ENCODE measurements at regions not wholly inside any gene's neighbourhood (a gene's known extent, or its start where the extent isn't known, plus 50 kb on each side); places are given as distances from the start of the nearest gene placed in this dataset.

DNA sequence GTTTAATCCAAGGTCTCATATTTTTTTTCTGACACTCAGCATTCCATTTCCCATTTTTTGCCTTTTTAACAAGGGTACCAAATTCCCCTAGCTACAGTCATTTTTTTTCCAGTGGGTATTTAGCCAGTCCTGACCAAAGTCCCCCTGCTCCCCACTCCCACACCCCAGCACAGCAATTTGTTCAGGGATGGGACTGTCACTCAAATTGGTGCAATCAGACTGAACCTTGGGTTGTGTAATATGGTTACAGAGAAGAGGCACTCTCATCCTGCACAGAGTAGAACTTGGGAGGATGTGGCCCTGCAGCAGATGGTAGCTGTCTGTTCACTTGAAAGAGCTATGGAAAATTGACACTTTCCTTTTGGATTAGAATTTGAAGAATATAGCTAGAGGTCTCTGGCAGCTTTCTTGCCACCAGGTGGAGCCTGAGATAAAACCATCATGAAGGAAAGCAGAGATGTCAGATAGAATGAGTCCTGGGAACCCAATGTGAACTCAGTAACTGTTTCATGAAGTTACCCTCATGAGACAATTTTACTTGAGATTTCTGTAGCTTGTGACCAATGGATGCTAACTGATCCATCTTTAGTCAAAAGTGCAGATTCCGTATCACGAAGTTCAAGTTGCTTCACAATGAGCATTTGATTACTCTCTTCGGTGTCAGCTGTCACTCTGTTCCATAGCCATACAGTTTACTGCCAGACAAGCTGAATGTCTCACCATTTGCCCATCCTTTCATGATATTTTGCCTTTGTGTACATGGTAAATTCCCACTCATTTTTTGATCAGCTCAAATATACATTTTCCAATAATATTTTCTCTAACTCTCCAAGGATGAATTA is 394.0 kb upstream of the SYT1 start:
- DNase-seq: no peak
- Mint-ChIP-seq H3K9me3 (no peaks in the 10 kb centered on the region), H3K27me3 (no peaks in the 10 kb centered on the region), H3K4me3 (no peak overlapping the region), H3K27ac (no peak overlapping the region), H3K4me1 (no peaks in the 10 kb centered on the region), H3K36me3 (no peaks in the 10 kb centered on the region)

- no peak for DNase-seq
- Mint-ChIP-seq H3K9me3 (no peaks in the 10 kb centered on the region), H3K27ac (no peak overlapping the region), H3K27me3 (peaks cover 3% of the 10 kb centered on the region), H3K36me3 (no peaks in the 10 kb centered on the region), H3K4me1 (no peaks in the 10 kb centered on the region), H3K4me3 (no peak overlapping the region)
These were observed 391.4 kb upstream of the SYT1 start for GRCh38 chr12:78473136-78473535.

- Mint-ChIP-seq H3K36me3 (no peaks in the 10 kb centered on the region), H3K27me3 (peaks cover 3% of the 10 kb centered on the region), H3K9me3 (no peaks in the 10 kb centered on the region), H3K4me3 (no peak overlapping the region), H3K4me1 (no peaks in the 10 kb centered on the region), H3K27ac (no peak overlapping the region)
- no peak for DNase-seq
These were observed 391.0 kb upstream of the SYT1 start for GRCh38 chr12:78473561-78473960.

DNA sequence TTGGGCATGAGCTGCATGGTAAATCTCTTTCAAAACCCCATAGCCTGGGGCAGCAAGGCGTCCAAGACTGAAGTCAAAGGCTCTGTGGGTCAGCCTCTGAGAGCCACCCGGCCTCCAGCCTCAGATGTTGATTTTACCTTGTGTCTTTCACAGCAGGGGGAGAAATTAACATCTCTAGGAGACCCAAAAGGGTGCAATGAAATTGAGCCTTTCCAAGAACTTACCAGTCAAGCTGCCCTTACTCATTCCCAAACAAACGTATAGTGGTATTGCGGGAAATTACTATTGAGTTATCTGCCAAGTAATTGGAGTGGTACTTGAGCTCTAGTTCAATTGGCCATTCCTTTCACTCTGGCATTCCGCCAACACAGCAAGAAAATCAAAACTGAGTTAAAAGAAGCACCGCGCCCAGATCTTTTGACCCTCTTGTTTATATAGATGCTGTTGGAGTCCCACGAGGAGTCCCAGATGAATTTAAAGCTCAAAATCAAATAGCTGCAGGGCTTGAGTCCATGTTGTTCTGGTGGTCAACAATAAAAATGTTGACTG is 380.7 kb upstream of the SYT1 start:
- Mint-ChIP-seq H3K36me3 (no peaks in the 10 kb centered on the region), H3K4me1 (no peaks in the 10 kb centered on the region), H3K4me3 (no peak overlapping the region), H3K27ac (no peak overlapping the region), H3K27me3 (no peaks in the 10 kb centered on the region), H3K9me3 (peaks cover 6% of the 10 kb centered on the region)
- no peak for DNase-seq

DNA sequence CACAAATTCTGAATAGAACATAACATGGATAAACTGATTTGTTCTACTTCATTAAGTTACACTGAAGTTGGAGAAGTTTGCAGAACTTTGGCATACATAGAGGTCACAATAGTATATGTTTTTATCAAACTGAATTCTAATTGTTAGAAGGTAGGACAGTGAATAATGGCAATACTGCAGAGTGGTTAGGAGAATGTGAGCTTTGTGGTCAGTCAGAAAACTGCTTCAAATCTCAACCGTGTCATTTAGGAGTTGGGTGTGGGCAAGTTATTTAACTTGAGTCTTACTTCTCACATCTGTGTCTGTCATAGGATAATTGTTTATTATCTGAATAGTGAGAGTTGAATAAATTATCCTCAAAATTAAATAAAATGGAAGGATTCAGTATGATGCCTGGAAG is 374.6 kb upstream of the SYT1 start:
- Mint-ChIP-seq H3K4me3 (no peak overlapping the region), H3K27ac (no peak overlapping the region), H3K36me3 (no peaks in the 10 kb centered on the region), H3K9me3 (peaks cover 7% of the 10 kb centered on the region), H3K4me1 (no peaks in the 10 kb centered on the region), H3K27me3 (no peaks in the 10 kb centered on the region)
- no peak for DNase-seq

- DNase-seq: no peak
- H3K4me3 Mint-ChIP-seq: no peak overlapping the region
- H3K27ac Mint-ChIP-seq: no peak overlapping the region
- no peaks in the 10 kb centered on the region for H3K36me3 Mint-ChIP-seq
- H3K4me1 Mint-ChIP-seq: no peaks in the 10 kb centered on the region
- no peaks in the 10 kb centered on the region for H3K27me3 Mint-ChIP-seq
- H3K9me3 Mint-ChIP-seq: peaks cover 7% of the 10 kb centered on the region
These were observed 373.7 kb upstream of the SYT1 start for GRCh38 chr12:78490861-78491260.

DNA sequence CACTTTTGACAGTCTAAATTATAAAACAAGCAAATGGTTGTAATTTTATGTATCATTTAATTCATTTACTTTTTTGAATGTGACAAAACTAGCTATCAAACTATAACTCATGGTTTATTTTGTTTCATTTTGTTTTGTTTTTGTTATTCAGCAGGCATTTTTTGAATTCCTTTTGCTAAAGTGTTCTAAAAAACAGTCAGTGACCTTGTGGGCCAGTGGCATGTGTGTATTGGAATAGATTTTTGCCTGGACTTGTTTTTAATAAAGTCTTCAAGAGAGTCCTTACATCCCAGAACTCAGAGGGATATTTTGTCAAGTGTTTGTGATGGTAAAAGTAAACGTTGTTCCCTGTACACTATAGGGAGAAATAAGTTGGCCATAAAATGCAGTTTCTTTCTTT is 369.7 kb upstream of the SYT1 start:
- DNase-seq: no peak
- Mint-ChIP-seq H3K36me3 (no peaks in the 10 kb centered on the region), H3K9me3 (peaks cover 7% of the 10 kb centered on the region), H3K4me1 (no peaks in the 10 kb centered on the region), H3K4me3 (no peak overlapping the region), H3K27me3 (no peaks in the 10 kb centered on the region), H3K27ac (no peak overlapping the region)

DNA sequence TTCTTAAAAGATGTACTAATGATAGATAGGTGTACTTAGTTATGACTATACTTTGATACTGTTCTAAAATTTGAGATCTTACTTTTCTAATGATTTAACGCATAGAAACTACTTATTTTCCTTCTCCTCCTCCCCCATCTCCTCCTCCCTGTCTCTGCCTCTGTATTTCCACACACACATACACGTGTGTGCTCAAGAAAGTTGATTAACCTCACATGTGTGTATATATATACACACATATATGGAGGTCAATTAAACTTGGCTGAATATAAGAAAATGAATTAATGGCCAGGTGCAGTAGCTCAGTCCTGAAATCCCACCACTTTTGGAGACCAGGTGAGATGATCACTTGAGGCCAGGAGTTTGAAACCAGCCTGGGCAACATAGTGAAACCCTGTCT is 362.7 kb upstream of the SYT1 start:
- no peaks in the 10 kb centered on the region for H3K36me3 Mint-ChIP-seq
- H3K27ac Mint-ChIP-seq: no peak overlapping the region
- peaks cover 4% of the 10 kb centered on the region for H3K9me3 Mint-ChIP-seq
- H3K4me3 Mint-ChIP-seq: no peak overlapping the region
- no peaks in the 10 kb centered on the region for H3K27me3 Mint-ChIP-seq
- no peak for DNase-seq
- H3K4me1 Mint-ChIP-seq: no peaks in the 10 kb centered on the region

GRCh38 chr12:78519422-78519821 is 345.2 kb upstream of the SYT1 start:
- no peak overlapping the region for H3K27ac Mint-ChIP-seq
- no peaks in the 10 kb centered on the region for H3K36me3 Mint-ChIP-seq
- H3K27me3 Mint-ChIP-seq: no peaks in the 10 kb centered on the region
- no peaks in the 10 kb centered on the region for H3K4me1 Mint-ChIP-seq
- no peak for DNase-seq
- H3K9me3 Mint-ChIP-seq: peaks cover 3% of the 10 kb centered on the region
- H3K4me3 Mint-ChIP-seq: no peak overlapping the region

DNA sequence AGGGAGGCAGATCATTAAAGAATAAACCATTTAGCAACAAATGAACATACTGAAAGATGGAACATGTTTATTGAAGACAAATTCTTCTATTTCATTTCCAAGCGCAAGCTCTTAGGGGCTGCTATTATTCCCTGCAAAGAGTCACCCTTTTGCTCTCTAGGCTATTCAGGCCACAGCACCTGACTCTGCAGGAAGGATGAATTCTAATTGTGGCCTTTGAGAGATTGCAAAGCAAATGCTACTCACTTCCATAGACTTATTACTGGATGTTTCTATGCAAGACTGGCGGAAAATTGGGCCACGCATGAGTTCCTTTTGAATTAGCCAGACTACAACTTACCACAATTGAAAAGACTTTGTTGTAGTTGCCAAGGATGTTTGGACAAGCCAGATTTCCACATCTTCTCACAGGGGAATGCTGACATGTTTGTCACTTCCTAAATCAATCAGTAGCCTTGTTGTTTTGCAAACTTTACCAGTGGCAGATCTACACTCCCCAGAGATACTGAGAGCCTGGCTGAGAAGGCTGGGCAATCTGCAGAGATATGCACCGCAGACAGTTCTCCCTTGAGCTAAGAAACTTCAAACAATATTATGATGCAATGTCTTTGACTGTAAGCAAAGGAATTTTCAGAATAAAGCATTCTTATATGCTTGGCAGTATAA is 334.3 kb upstream of the SYT1 start:
- H3K9me3 Mint-ChIP-seq: no peaks in the 10 kb centered on the region
- no peak overlapping the region for H3K4me3 Mint-ChIP-seq
- no peaks in the 10 kb centered on the region for H3K27me3 Mint-ChIP-seq
- no peak for DNase-seq
- H3K27ac Mint-ChIP-seq: no peak overlapping the region
- H3K4me1 Mint-ChIP-seq: no peaks in the 10 kb centered on the region
- H3K36me3 Mint-ChIP-seq: no peaks in the 10 kb centered on the region

DNA sequence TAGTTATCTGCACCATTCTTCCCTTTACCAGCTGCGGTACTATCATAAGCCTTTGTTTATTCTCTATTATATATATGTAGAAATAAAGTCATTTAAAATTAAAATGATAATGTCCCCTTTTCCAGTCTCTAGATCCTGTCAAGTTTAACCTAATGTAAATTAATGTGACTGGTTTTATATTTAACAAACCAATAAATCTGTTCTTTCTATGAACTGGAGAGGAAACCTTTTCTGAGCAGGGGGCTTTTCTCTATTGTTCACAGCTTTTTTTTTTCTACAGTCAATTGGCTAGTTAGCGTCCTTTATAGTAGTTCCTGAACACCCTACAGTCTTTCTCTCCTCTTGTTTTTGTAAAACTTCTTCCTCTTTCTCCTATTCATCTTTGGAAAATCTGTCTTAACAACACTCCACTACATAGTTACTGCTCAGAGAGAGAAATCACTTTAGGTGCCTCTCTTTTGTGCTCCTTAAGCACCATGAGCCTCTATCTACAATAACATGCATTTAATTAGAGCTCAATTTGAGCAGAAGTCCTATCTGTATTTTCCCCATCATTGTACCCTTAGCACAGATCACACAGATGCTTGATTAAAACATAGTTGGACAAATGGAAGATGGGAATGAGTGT is 332.6 kb upstream of the SYT1 start:
- H3K9me3 Mint-ChIP-seq: no peaks in the 10 kb centered on the region
- H3K4me3 Mint-ChIP-seq: no peak overlapping the region
- no peak overlapping the region for H3K27ac Mint-ChIP-seq
- H3K36me3 Mint-ChIP-seq: no peaks in the 10 kb centered on the region
- no peak for DNase-seq
- H3K4me1 Mint-ChIP-seq: no peaks in the 10 kb centered on the region
- no peaks in the 10 kb centered on the region for H3K27me3 Mint-ChIP-seq

DNA sequence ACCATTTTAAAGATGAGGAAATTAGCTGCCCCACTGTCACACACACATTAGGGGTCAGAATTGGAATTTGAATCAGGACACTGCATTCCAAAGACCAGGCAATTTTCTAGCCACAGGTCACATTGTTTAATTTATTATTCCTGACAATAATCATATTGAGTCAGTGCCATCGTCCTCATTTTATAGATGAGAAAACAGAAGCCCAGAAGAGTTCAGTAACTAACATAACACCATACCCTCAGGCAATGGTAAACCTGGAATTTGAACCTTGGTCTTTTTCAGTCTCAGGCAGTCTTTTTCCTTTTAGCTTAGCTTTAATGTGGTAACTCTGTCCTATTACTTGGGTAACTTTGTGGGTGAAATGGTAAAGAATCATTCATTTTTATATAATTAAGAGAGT is 330.3 kb upstream of the SYT1 start:
- Mint-ChIP-seq H3K9me3 (no peaks in the 10 kb centered on the region), H3K4me3 (no peak overlapping the region), H3K27ac (no peak overlapping the region), H3K27me3 (no peaks in the 10 kb centered on the region), H3K36me3 (no peaks in the 10 kb centered on the region), H3K4me1 (no peaks in the 10 kb centered on the region)
- DNase-seq: no peak

DNA sequence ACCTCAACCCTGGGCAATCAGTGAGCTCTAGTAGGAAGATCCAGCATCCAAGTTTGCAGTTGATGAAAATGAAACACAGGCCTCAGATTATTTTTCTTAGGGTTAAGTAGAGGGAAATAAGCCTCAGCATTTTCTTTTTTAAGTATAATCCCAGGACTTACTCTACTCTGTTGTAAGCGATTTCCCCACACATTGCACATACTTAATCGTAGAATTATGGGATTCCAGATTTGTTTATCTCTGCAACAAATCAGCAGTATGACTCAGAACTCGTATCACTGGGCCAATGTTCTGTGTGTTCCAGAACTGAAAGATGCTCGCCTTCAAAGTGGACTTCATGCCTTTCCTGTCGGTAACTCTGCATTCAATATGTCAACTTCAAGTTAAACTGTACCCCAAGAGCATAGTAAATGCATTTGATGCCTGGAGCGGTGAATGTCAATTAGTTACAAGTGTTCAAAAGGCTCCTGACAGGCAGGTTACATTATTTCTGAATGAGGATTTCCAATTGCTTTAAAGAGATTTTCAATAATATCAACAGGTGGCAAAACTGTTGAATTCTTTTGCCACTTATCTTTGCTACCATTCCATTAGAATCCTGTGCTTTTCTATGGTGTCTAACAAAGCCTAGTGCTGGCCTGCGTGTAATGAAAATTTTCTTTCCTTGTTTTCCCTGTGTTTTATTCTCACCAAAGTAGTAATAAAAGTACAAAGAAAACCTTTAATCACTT is 323.8 kb upstream of the SYT1 start:
- Mint-ChIP-seq H3K36me3 (no peaks in the 10 kb centered on the region), H3K27me3 (no peaks in the 10 kb centered on the region), H3K27ac (no peak overlapping the region), H3K9me3 (no peaks in the 10 kb centered on the region), H3K4me1 (no peaks in the 10 kb centered on the region), H3K4me3 (no peak overlapping the region)
- no peak for DNase-seq

GRCh38 chr12:78550831-78551230 is 313.7 kb upstream of the SYT1 start:
- Mint-ChIP-seq H3K36me3 (no peaks in the 10 kb centered on the region), H3K9me3 (no peaks in the 10 kb centered on the region), H3K27ac (no peak overlapping the region), H3K27me3 (no peaks in the 10 kb centered on the region), H3K4me1 (no peaks in the 10 kb centered on the region), H3K4me3 (no peak overlapping the region)
- DNase-seq: no peak

DNA sequence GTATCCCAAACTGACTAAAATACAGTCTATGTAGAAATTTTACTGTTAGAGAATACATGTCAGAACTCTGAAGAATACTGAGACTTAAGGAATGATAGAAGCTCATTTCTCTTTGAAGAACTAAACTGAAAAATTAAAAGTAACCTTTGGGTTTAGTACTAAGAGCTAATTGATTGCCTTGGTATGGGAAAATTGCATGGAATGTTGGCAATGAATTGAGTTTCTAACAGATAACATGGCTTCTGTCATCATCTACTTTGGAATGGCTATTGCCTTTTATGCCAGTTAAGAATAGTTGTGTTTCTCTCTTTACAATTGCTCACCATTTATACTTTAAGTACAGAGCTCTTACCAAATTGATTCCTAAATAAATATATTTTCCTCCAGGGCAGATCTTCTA is 308.8 kb upstream of the SYT1 start:
- no peaks in the 10 kb centered on the region for H3K4me1 Mint-ChIP-seq
- H3K36me3 Mint-ChIP-seq: no peaks in the 10 kb centered on the region
- no peak for DNase-seq
- peaks cover 2% of the 10 kb centered on the region for H3K9me3 Mint-ChIP-seq
- H3K27me3 Mint-ChIP-seq: no peaks in the 10 kb centered on the region
- no peak overlapping the region for H3K4me3 Mint-ChIP-seq
- H3K27ac Mint-ChIP-seq: no peak overlapping the region
